K562 (cell line): ENCODE measurements at regions not wholly inside any gene's neighbourhood (a gene's known extent, or its start where the extent isn't known, plus 50 kb on each side); places are given as distances from the start of the nearest gene placed in this dataset.

Experiments used
- ATAC-seq: fragments of 200-7000 bp; cut with Tn5 transposase; 3 replicates; pipeline ENCODE4 v1.9.1; 2020; ENCODE audit warnings: moderate library complexity
- BruUV-seq: library from RNA; stranded (reverse); fragments of 400-500 nt; replicated peaks from 2 replicates; lab custom pipeline; 2021; lab: Mats Ljungman, UMichigan
- CTCF ChIA-PET: fragments of 300-600 bp; formaldehyde crosslinking; extraction: SDS; loops from one replicate; lab custom pipeline; 2021; ENCODE audit warnings: low intra/inter-chr PET ratio; lab: Yijun Ruan, JAX
- POLR2A ChIA-PET: fragments of 300-600, 350-650 bp; sonication (Branson Sonifier 250); formaldehyde crosslinking; extraction: SDS; loops from one replicate; lab custom pipeline; 2021; ENCODE audit warnings: antibody characterized with exemption, inconsistent platforms; lab: Yijun Ruan, JAX
- DNase-seq, 4 experiments: peaks; one replicate each; pipeline versions ENCODE4 v3.0.0 to v3.0.0-alpha.2; 2011 to 2018; ENCODE audit warnings: low spot score in 3 of 4, mixed read lengths in 3 of 4; ENCODE audit errors: extremely low read depth in 1 of 4
- FAIRE-seq: peaks from 2 replicates; lab custom pipeline; 2011; peaks lifted over from hg19 to GRCh38; lab: Jason Lieb, UNC
- H2AFZ ChIP-seq: 2 replicates; pipeline ENCODE4 v1.6.0; 2011; ENCODE audit warnings: low read depth, low read length, control low read depth, inconsistent platforms
- H3K27ac ChIP-seq: fragments of 200-600 bp; 3 replicates; pipeline ENCODE4 v1.8.0; 2011; ENCODE audit warnings: low read depth, mild to moderate bottlenecking, control low read depth, inconsistent platforms, low read length, moderate library complexity, mixed read lengths; ENCODE audit errors: extremely low read depth
- H3K27me3 ChIP-seq, 2 experiments: fragments of 300-600 bp in 1 of 2; 2 replicates in 1 of 2; 3 replicates in 1 of 2; pipeline versions ENCODE4 v1.6.0 to v1.8.0; 2011; ENCODE audit warnings: inconsistent platforms in 2 of 2, low read length in 2 of 2, mild to moderate bottlenecking in 1 of 2, mixed read lengths in 1 of 2, moderate library complexity in 1 of 2; ENCODE audit not compliant: control insufficient read depth in 2 of 2, insufficient read depth in 2 of 2
- H3K36me3 ChIP-seq: fragments of 300-600 bp; 3 replicates; pipeline ENCODE4 v1.8.0; 2011; ENCODE audit warnings: mild to moderate bottlenecking, low read length, inconsistent platforms; ENCODE audit not compliant: control insufficient read depth, insufficient read depth
- H3K4me1 ChIP-seq, 2 experiments: fragments of 200-600 bp in 1 of 2; replicated peaks in 1 of 2; 2 replicates in 1 of 2; 3 replicates in 1 of 2; pipeline versions ENCODE4 v1.5.1 to v1.8.0; 2011; ENCODE audit warnings: inconsistent platforms in 2 of 2, low read length in 2 of 2, mild to moderate bottlenecking in 1 of 2, mixed read lengths in 1 of 2, moderate library complexity in 1 of 2; ENCODE audit not compliant: control insufficient read depth in 2 of 2, insufficient read depth in 2 of 2
- H3K4me2 ChIP-seq: 2 replicates; pipeline ENCODE4 v1.6.1; 2011; ENCODE audit warnings: low read length, control low read depth, inconsistent platforms, mixed read lengths; ENCODE audit not compliant: insufficient read depth
- H3K4me3 ChIP-seq: fragments of 200-600 bp; sonication (generic), shearing (Covaris generic); 2 replicates; pipeline ENCODE4 v1.5.1; 2016; ENCODE audit warnings: control low read depth, inconsistent platforms
- H3K79me2 ChIP-seq: fragments of 200-600 bp; 3 replicates; pipeline ENCODE4 v1.8.0; 2011; ENCODE audit warnings: low read length, inconsistent platforms; ENCODE audit not compliant: control insufficient read depth, insufficient read depth
- H3K9ac ChIP-seq, 2 experiments: 2 replicates each; pipeline versions ENCODE4 v1.6.0 to v1.6.1; 2011; ENCODE audit warnings: low read depth in 2 of 2, low read length in 2 of 2, control low read depth in 1 of 2, inconsistent platforms in 1 of 2, mild to moderate bottlenecking in 1 of 2, mixed read lengths in 1 of 2; ENCODE audit not compliant: insufficient read depth in 1 of 2
- H3K9me1 ChIP-seq: one replicate; pipeline ENCODE4 v1.6.0; 2011; ENCODE audit warnings: inconsistent platforms, mild to moderate bottlenecking, low read length, moderate library complexity; ENCODE audit not compliant: control insufficient read depth, insufficient read depth
- H3K9me3 ChIP-seq: replicated peaks from 2 replicates; pipeline ENCODE4 v1.5.1; 2011; ENCODE audit warnings: low read depth, low read length, inconsistent platforms; ENCODE audit not compliant: control insufficient read depth, insufficient read depth
- H4K20me1 ChIP-seq: replicated peaks from 2 replicates; pipeline ENCODE4 v1.6.1; 2011; ENCODE audit warnings: low read length, inconsistent platforms, mixed read lengths; ENCODE audit not compliant: control insufficient read depth, insufficient read depth
- HLTF ChIP-seq: fragments of 450-650 bp; IDR thresholded peaks from 2 replicates; pipeline ENCODE4 v1.6.1; 2016
- NFRKB ChIP-seq: fragments of 450-650 bp; IDR thresholded peaks from 2 replicates; pipeline ENCODE4 v1.6.1; 2016; ENCODE audit warnings: low read depth
- RAD51 ChIP-seq: fragments of 450-650 bp; IDR thresholded peaks from 2 replicates; pipeline ENCODE4 v1.7.1; 2016; ENCODE audit warnings: low read depth, mild to moderate bottlenecking, borderline replicate concordance
- RFX7 ChIP-seq: fragments of 250-450 bp; sonication (Bioruptor Pico); IDR thresholded peaks from 2 replicates; pipeline ENCODE4 v1.5.1; 2021; ENCODE audit warnings: mild to moderate bottlenecking
- RUNX1 ChIP-seq: sonication (generic); IDR thresholded peaks from 2 replicates; pipeline ENCODE4 v1.6.1; 2016; ENCODE audit warnings: antibody characterized with exemption, low read depth
- SRF ChIP-seq, 2 experiments: fragments of 250-450, 450-650 bp in 1 of 2; sonication (Bioruptor Pico) in 1 of 2; sonication (generic) in 1 of 2; formaldehyde crosslinking; IDR thresholded peaks; 2 replicates each; pipeline versions ENCODE4 v1.5.0 to v1.5.1; 2020 to 2022; ENCODE audit warnings: mild to moderate bottlenecking in 1 of 2, missing genetic modification reagents in 1 of 2
- SUPT5H ChIP-seq: fragments of 450-650 bp; IDR thresholded peaks from 2 replicates; pipeline ENCODE4 v1.6.1; 2016
- THRAP3 ChIP-seq: fragments of 450-650 bp; IDR thresholded peaks from 2 replicates; pipeline ENCODE4 v1.6.1; 2016; ENCODE audit warnings: mild to moderate bottlenecking, inconsistent platforms, borderline replicate concordance
- U2AF1 ChIP-seq: fragments of 200-400 bp; formaldehyde crosslinking; optimal IDR thresholded peaks from 2 replicates; pipeline ENCODE3; 2017; ENCODE audit warnings: mild to moderate bottlenecking, low read depth, low read length, moderate library complexity
- ZNF239 ChIP-seq: fragments of 250-450 bp; sonication (Bioruptor Pico); IDR thresholded peaks from 2 replicates; pipeline ENCODE4 v1.4.0; 2020; ENCODE audit warnings: mild to moderate bottlenecking
- ZNF445 ChIP-seq: fragments of 250-450 bp; sonication (Bioruptor Pico); IDR thresholded peaks from 2 replicates; pipeline ENCODE4 v1.4.0; 2020; ENCODE audit warnings: low read depth, mild to moderate bottlenecking, moderate library complexity
- ZNF551 ChIP-seq: fragments of 250-450 bp; sonication (Bioruptor Pico); IDR thresholded peaks from 2 replicates; pipeline ENCODE4 v1.5.0; 2021; ENCODE audit warnings: mild to moderate bottlenecking, moderate library complexity
- WGBS: fragments of 100-300 bp; shearing (Covaris generic); methylation state at CpG from one replicate; pipeline ENCODE4 v1.1.6; 2016; ENCODE audit warnings: low coverage, mixed read lengths; ENCODE audit not compliant: insufficient coverage; ENCODE audit errors: missing lambda C conversion rate; 5-methylcytosine and 5-hydroxymethylcytosine counted together
- in situ Hi-C: fragments of 300-500 bp; cut with MboI; formaldehyde crosslinking; loops from 4 replicates; pipeline ENCODE4 v1.15.0; 2018; ENCODE audit warnings: inconsistent platforms, mixed read lengths
- intact Hi-C: fragments of 100-400 bp; cut with micrococcal nuclease; formaldehyde crosslinking; loops from 2 replicates; pipeline ENCODE4 v1.14.2; 2022
- TF ChIP-seq, protein P1 (sequence below), 2 experiments: IDR thresholded peaks; 2 replicates each; pipeline ENCODE4 v1.6.1; 2012; ENCODE audit warnings: improper control_type of control experiment in 2 of 2, low read depth in 2 of 2, low read length in 2 of 2, borderline replicate concordance in 1 of 2
- TF ChIP-seq, protein P2 (sequence below), 2 experiments: fragments of 450-650 bp in 1 of 2; sonication (generic) in 1 of 2; formaldehyde crosslinking in 1 of 2; IDR thresholded peaks; 2 replicates each; pipeline versions ENCODE4 v1.7.1 to v1.9.0; 2016 to 2022; ENCODE audit warnings: inconsistent platforms in 1 of 2, mild to moderate bottlenecking in 1 of 2, missing genetic modification reagents in 1 of 2

- Histone ChIP-seq H3K4me2 (no peak overlapping the region), H3K27me3 (no peaks in the 10 kb centered on the region), H4K20me1 (no peaks in the 10 kb centered on the region), H3K36me3 (no peaks in the 10 kb centered on the region), H3K9ac (no peak overlapping the region), H3K79me2 (no peaks in the 10 kb centered on the region), H3K9me3 (no peaks in the 10 kb centered on the region), H3K4me1 (no peaks in the 10 kb centered on the region), H3K4me3 (no peak overlapping the region), H2AFZ (no peak overlapping the region), H3K27ac (no peak overlapping the region), H3K9me1 (no peaks in the 10 kb centered on the region)
- no TSS peak for BruUV-seq
- ChIA-PET POLR2A (no interaction called here), CTCF (no interaction called here)
- ATAC-seq (no peak), DNase-seq (no peak), FAIRE-seq (no peak)
- WGBS = 2% methylated on average over 4 of the region's 4 CpGs
- in situ Hi-C loops = no loop called here
- intact Hi-C loops = no loop called here
- TF ChIP-seq ZNF445 (CRISPR knock-in tag) (no peak), NFRKB (no peak), RAD51 (no peak), SRF (CRISPR knock-in tag; IDR thresholded peaks at IDR 0.05) (no peak), U2AF1 (no peak), THRAP3 (no peak), ZNF239 (CRISPR knock-in tag) (no peak), HLTF (no peak), RFX7 (CRISPR knock-in tag) (no peak), RUNX1 (no peak), ZNF551 (CRISPR knock-in tag) (no peak), SUPT5H (no peak)
- TF ChIP-seq, protein P1, sequence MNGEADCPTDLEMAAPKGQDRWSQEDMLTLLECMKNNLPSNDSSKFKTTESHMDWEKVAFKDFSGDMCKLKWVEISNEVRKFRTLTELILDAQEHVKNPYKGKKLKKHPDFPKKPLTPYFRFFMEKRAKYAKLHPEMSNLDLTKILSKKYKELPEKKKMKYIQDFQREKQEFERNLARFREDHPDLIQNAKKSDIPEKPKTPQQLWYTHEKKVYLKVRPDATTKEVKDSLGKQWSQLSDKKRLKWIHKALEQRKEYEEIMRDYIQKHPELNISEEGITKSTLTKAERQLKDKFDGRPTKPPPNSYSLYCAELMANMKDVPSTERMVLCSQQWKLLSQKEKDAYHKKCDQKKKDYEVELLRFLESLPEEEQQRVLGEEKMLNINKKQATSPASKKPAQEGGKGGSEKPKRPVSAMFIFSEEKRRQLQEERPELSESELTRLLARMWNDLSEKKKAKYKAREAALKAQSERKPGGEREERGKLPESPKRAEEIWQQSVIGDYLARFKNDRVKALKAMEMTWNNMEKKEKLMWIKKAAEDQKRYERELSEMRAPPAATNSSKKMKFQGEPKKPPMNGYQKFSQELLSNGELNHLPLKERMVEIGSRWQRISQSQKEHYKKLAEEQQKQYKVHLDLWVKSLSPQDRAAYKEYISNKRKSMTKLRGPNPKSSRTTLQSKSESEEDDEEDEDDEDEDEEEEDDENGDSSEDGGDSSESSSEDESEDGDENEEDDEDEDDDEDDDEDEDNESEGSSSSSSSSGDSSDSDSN (IDR thresholded peaks at IDR 0.05; ENCODE audit: borderline replicate concordance in 1 of 2, low read depth in 2 of 2, low read length in 2 of 2) = no peak
- TF ChIP-seq, protein P2, sequence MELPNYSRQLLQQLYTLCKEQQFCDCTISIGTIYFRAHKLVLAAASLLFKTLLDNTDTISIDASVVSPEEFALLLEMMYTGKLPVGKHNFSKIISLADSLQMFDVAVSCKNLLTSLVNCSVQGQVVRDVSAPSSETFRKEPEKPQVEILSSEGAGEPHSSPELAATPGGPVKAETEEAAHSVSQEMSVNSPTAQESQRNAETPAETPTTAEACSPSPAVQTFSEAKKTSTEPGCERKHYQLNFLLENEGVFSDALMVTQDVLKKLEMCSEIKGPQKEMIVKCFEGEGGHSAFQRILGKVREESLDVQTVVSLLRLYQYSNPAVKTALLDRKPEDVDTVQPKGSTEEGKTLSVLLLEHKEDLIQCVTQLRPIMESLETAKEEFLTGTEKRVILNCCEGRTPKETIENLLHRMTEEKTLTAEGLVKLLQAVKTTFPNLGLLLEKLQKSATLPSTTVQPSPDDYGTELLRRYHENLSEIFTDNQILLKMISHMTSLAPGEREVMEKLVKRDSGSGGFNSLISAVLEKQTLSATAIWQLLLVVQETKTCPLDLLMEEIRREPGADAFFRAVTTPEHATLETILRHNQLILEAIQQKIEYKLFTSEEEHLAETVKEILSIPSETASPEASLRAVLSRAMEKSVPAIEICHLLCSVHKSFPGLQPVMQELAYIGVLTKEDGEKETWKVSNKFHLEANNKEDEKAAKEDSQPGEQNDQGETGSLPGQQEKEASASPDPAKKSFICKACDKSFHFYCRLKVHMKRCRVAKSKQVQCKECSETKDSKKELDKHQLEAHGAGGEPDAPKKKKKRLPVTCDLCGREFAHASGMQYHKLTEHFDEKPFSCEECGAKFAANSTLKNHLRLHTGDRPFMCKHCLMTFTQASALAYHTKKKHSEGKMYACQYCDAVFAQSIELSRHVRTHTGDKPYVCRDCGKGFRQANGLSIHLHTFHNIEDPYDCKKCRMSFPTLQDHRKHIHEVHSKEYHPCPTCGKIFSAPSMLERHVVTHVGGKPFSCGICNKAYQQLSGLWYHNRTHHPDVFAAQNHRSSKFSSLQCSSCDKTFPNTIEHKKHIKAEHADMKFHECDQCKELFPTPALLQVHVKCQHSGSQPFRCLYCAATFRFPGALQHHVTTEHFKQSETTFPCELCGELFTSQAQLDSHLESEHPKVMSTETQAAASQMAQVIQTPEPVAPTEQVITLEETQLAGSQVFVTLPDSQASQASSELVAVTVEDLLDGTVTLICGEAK (IDR thresholded peaks at IDR 0.05) = no peak
- TF ChIP-seq, protein P2 (CRISPR knock-in tag; IDR thresholded peaks at IDR 0.05) = no peak
Observed at GRCh38 chr4:181312066-181312465, 931.1 kb upstream of the TENM3 start.
